HG03432 (cell line): ENCODE measurements at regions not wholly inside any gene's neighbourhood (a gene's known extent, or its start where the extent isn't known, plus 50 kb on each side); places are given as distances from the start of the nearest gene placed in this dataset.

Experiments
- ATAC-seq: cut with Tn5 transposase; IDR thresholded peaks from one replicate; pipeline ENCODE4 v1.9.1; 2021; ENCODE audit warnings: mild to moderate bottlenecking, moderate library complexity; ENCODE audit not compliant: unreplicated experiment

GRCh38 chr11:18878211-18878610 is 61.0 kb downstream of the MRGPRX1 start:
- ATAC-seq = no peak

DNA sequence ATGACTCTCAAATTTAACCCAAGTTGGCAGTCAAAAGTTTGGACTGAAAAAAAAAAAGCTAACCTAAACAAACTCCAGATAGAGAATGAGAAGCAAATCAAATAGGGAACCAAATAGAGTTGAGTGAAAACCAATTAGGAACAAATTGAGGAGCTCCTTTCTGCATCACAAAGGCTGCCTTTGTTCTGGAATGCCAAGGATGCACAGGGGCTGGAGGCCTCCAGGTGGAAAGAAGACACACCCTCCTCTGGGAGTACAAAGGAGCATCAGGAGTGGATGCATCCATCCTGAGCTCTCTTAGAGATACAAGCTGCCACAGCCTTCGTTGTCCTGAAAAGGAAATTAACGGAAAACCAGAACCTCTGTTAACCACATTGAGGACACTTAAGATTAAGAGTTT is 73.3 kb downstream of the MRGPRX1 start:
- ATAC-seq = no peak

DNA sequence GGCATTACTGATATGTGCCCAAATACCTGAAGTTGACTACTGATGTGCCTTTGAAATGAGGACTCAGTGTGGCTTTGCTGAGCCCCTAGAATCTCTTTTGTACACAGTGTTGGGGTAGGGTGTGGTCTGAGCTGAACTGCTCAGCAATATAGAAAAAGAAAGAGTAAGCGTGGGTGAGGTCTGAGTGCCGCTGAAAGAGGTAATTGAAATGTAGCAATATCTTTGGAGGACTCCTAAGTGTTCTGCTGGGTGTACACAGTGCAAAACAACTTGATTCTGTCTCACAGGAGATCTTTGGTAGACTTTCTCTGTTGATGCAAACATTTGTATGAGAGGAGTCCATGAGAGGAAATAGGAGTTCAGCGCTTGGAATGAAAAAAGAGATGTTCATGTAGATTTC is 73.7 kb upstream of the PTPN5 start:
- ATAC-seq = no peak

DNA sequence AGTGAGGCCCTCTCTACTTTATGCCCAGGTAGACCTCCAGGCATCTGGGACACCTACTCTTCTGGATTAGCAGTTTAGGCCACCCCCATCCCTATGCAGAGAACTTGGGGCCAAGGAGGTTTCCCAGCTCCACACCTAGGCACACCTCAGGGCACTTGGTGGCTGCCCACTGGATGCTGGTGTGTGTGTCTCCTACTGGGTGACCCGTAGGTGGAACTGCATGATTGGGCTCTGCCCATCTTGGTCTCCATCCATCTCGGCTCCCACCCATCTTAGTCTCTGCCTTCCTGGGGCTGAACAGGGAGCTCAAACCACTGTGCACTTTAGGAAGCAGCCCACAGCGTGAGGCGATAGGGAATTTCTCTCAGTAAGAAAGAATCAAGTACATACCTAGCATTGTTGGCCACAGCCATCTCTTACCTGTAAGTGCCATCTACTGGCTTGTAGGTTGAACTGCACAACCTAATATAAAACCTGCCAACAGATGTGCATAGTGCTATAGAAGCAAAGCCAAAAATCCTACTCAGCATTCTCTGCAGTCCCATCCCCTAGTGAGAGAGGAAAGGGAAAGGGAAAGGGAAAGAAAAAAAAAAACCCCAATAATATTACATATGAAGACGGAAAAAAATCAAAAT is 61.6 kb upstream of the PTPN5 start:
- peak; percentile 49 for ATAC-seq

DNA sequence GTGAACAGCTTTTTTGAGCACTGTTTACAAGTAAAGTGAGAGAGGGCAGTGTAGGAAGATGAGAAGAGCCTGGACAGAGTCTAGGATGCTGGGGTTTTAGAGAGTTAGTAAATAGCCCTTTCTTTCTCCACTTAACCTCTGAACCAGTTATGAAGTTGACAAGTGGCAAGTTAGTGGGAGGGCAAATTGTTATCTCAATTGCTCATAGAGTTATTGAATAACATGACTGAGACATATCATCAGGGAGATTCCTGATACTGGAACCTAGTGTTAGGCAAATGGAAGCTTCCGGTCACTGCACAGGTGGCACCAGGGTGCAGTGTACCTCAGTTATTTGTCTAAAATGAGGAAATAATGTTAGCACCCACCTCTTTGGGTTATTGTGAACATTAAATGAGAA is 57.8 kb upstream of the PTPN5 start:
- no peak for ATAC-seq

DNA sequence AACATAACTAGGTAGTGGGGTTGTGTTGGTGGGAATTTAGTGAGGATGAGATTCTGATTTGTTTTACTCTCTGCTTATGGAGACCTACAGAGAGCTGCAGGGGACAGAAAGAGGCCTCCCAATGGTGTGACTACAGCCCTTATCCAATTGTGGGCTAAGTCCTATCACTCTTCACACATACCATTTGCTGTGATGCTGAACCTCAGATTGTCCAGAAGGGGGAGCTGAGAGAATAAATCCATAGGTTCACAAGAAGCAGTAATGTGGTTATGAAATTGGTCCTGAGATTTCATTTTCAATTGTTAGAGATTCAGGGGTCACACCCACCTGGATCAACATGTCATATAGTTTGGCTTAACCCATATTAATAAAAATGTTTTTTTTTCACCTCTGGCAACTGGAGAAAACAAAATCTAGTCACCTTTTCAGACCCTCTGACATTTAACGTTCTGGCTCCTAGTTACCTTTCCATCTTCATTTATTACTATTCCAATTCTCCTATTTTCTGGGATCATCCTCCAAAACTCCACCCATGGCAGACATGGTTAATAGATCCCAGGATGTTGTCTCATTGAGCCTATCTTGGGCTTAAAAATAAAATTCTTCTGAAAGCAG is 53.3 kb upstream of the PTPN5 start:
- no peak for ATAC-seq
